IMR-90 (cell line): ENCODE measurements at regions not wholly inside any gene's neighbourhood (a gene's known extent, or its start where the extent isn't known, plus 50 kb on each side); places are given as distances from the start of the nearest gene placed in this dataset.

Experiments
- ATAC-seq: fragments of 200-7000 bp; cut with Tn5 transposase; 2 replicates; pipeline ENCODE4 v1.9.1; 2020; ENCODE audit warnings: low read depth, mild to moderate bottlenecking, moderate library complexity
- BruUV-seq: library from RNA; stranded (reverse); fragments of 400-500 nt; replicated peaks from 2 replicates; lab custom pipeline; 2021; lab: Mats Ljungman, UMichigan
- CTCF ChIA-PET: fragments of 300-600 bp; formaldehyde crosslinking; extraction: SDS; loops from one replicate; lab custom pipeline; 2021; ENCODE audit warnings: antibody characterized with exemption; lab: Yijun Ruan, JAX
- POLR2A ChIA-PET: fragments of 300-600 bp; sonication (Branson Sonifier 250); formaldehyde crosslinking; loops from one replicate; lab custom pipeline; 2022; ENCODE audit warnings: antibody characterized with exemption; ENCODE audit not compliant: unreplicated experiment; lab: Charles Lee
- DNase-seq: peaks from one replicate; pipeline ENCODE4 v3.0.0; 2013
- H2AFZ ChIP-seq: replicated peaks from 2 replicates; pipeline ENCODE3; 2013; ENCODE audit warnings: low read length, mild to moderate bottlenecking; ENCODE audit not compliant: poor library complexity
- H2AK5ac ChIP-seq: 2 replicates; pipeline ENCODE4 v1.6.1; 2013; ENCODE audit warnings: low read depth, low read length, inconsistent platforms
- H2AK9ac ChIP-seq: replicated peaks from 2 replicates; pipeline ENCODE3; 2013; ENCODE audit warnings: mild to moderate bottlenecking, low read depth, low read length, moderate library complexity; ENCODE audit not compliant: poor library complexity
- H2BK120ac ChIP-seq: 2 replicates; pipeline ENCODE4 v1.6.1; 2013; ENCODE audit warnings: low read depth, low read length, inconsistent platforms
- H2BK15ac ChIP-seq: 3 replicates; pipeline ENCODE4 v1.6.1; 2013; ENCODE audit warnings: low read depth, low read length, inconsistent platforms
- H2BK20ac ChIP-seq: 2 replicates; pipeline ENCODE4 v1.6.1; 2013; ENCODE audit warnings: low read depth, mild to moderate bottlenecking, inconsistent platforms, low read length, moderate library complexity
- H2BK5ac ChIP-seq: 2 replicates; pipeline ENCODE4 v1.6.1; 2013; ENCODE audit warnings: mild to moderate bottlenecking, low read depth, low read length, inconsistent platforms; ENCODE audit not compliant: poor library complexity, severe bottlenecking
- H3K14ac ChIP-seq: replicated peaks from 2 replicates; pipeline ENCODE4 v1.6.1; 2013; ENCODE audit warnings: low read depth, low read length, inconsistent platforms
- H3K18ac ChIP-seq: 2 replicates; pipeline ENCODE4 v1.6.1; 2013; ENCODE audit warnings: low read depth, low read length, control low read depth
- H3K23ac ChIP-seq: 2 replicates; pipeline ENCODE4 v1.6.1; 2013; ENCODE audit warnings: low read depth, low read length, inconsistent platforms
- H3K27ac ChIP-seq: 2 replicates; pipeline ENCODE4 v1.5.1; 2013; ENCODE audit warnings: mild to moderate bottlenecking, control low read depth, low read length; ENCODE audit not compliant: insufficient read depth
- H3K27me3 ChIP-seq: 2 replicates; pipeline ENCODE4 v1.6.1; 2013; ENCODE audit warnings: low read length; ENCODE audit not compliant: control insufficient read depth, insufficient read depth
- H3K36me3 ChIP-seq: 2 replicates; pipeline ENCODE4 v1.6.1; 2013; ENCODE audit warnings: low read length, mixed read lengths; ENCODE audit not compliant: control insufficient read depth, insufficient read depth
- H3K4ac ChIP-seq: 2 replicates; pipeline ENCODE4 v1.6.1; 2013; ENCODE audit warnings: low read depth, low read length, inconsistent platforms
- H3K4me1 ChIP-seq: 2 replicates; pipeline ENCODE4 v1.6.1; 2013; ENCODE audit warnings: low read length, mixed read lengths; ENCODE audit not compliant: control insufficient read depth, insufficient read depth
- H3K4me2 ChIP-seq: 2 replicates; pipeline ENCODE4 v1.6.1; 2013; ENCODE audit warnings: low read depth, mild to moderate bottlenecking, control low read depth, low read length, moderate library complexity
- H3K4me3 ChIP-seq: 2 replicates; pipeline ENCODE4 v1.5.1; 2013; ENCODE audit warnings: low read depth, mild to moderate bottlenecking, control low read depth, low read length, moderate library complexity; ENCODE audit not compliant: insufficient read depth
- H3K56ac ChIP-seq: 2 replicates; pipeline ENCODE4 v1.6.1; 2013; ENCODE audit warnings: low read length, inconsistent platforms; ENCODE audit not compliant: insufficient read depth; ENCODE audit errors: extremely low read depth
- H3K79me1 ChIP-seq, 2 experiments: 2 replicates each; pipeline ENCODE4 v1.6.1; 2013; ENCODE audit warnings: low read length in 2 of 2, inconsistent platforms in 1 of 2, low read depth in 1 of 2
- H3K9ac ChIP-seq: 2 replicates; pipeline ENCODE4 v1.6.1; 2013; ENCODE audit warnings: low read depth, low read length, control low read depth
- H3K9me1 ChIP-seq: 2 replicates; pipeline ENCODE4 v1.6.1; 2013; ENCODE audit warnings: low read length, inconsistent platforms; ENCODE audit not compliant: insufficient read depth
- H3K9me3 ChIP-seq: 2 replicates; pipeline ENCODE4 v1.6.1; 2013; ENCODE audit warnings: low read length; ENCODE audit not compliant: control insufficient read depth, insufficient read depth
- H4K20me1 ChIP-seq: 2 replicates; pipeline ENCODE4 v1.6.1; 2013; ENCODE audit warnings: low read length, inconsistent platforms; ENCODE audit not compliant: insufficient read depth
- H4K5ac ChIP-seq: 2 replicates; pipeline ENCODE4 v1.6.1; 2013; ENCODE audit warnings: mild to moderate bottlenecking, low read depth, low read length, control low read depth
- H4K8ac ChIP-seq, 2 experiments: 2 replicates each; pipeline ENCODE4 v1.6.1; 2013; ENCODE audit warnings: low read depth in 2 of 2, low read length in 2 of 2, control low read depth in 1 of 2, inconsistent platforms in 1 of 2
- H4K91ac ChIP-seq: 2 replicates; pipeline ENCODE4 v1.6.1; 2013; ENCODE audit warnings: low read depth, low read length, inconsistent platforms; ENCODE audit not compliant: insufficient read depth
- BHLHE40 ChIP-seq: fragments of 150-350 bp; IDR thresholded peaks from 2 replicates; pipeline ENCODE4 v1.6.1; 2016; ENCODE audit warnings: mild to moderate bottlenecking, low read depth, low read length
- CEBPB ChIP-seq: IDR thresholded peaks from 2 replicates; pipeline ENCODE4 v1.6.1; 2012; ENCODE audit warnings: low read depth, low read length, improper control_type of control experiment
- CHD1 ChIP-seq: IDR thresholded peaks from 2 replicates; pipeline ENCODE4 v1.6.1; 2012; ENCODE audit warnings: low read depth, low read length, improper control_type of control experiment
- ELK1 ChIP-seq: fragments of 150-350 bp; IDR thresholded peaks from 2 replicates; pipeline ENCODE4 v1.6.1; 2016; ENCODE audit warnings: low read depth, mild to moderate bottlenecking, low read length, moderate library complexity, borderline replicate concordance
- FOS ChIP-seq: fragments of 150-350 bp; IDR thresholded peaks from 2 replicates; pipeline ENCODE4 v1.6.1; 2016; ENCODE audit warnings: low read depth, low read length
- MAFK ChIP-seq: IDR thresholded peaks from 2 replicates; pipeline ENCODE4 v1.6.1; 2012; ENCODE audit warnings: low read depth, low read length, improper control_type of control experiment
- NFE2L2 ChIP-seq: fragments of 150-350 bp; IDR thresholded peaks from 2 replicates; pipeline ENCODE4 v1.6.1; 2016; ENCODE audit warnings: low read depth, mild to moderate bottlenecking, low read length
- POLR2A ChIP-seq: IDR thresholded peaks from 2 replicates; pipeline ENCODE4 v1.6.1; 2012; ENCODE audit warnings: mild to moderate bottlenecking, low read depth, low read length
- RAD21 ChIP-seq: IDR thresholded peaks from 2 replicates; pipeline ENCODE4 v1.6.1; 2012; ENCODE audit warnings: low read length, improper control_type of control experiment
- RCOR1 ChIP-seq: IDR thresholded peaks from 2 replicates; pipeline ENCODE4 v1.6.1; 2012; ENCODE audit warnings: mild to moderate bottlenecking, low read length, improper control_type of control experiment; ENCODE audit not compliant: insufficient replicate concordance
- SMC3 ChIP-seq: fragments of 150-350 bp; IDR thresholded peaks from 2 replicates; pipeline ENCODE4 v1.6.1; 2016; ENCODE audit warnings: low read depth, mild to moderate bottlenecking, antibody characterized with exemption, low read length, moderate library complexity
- USF2 ChIP-seq: fragments of 150-350 bp; IDR thresholded peaks from 2 replicates; pipeline ENCODE4 v1.6.1; 2017; ENCODE audit warnings: mild to moderate bottlenecking, antibody characterized with exemption, low read length, low read depth
- WGBS, 2 experiments: methylation state at CpG; one replicate each; pipeline versions ENCODE4 v1.1.5 to v1.1.7; 2013; ENCODE audit warnings: missing lambda C conversion rate in 2 of 2; ENCODE audit not compliant: insufficient read length in 1 of 2; ENCODE audit errors: extremely low coverage in 2 of 2; 5-methylcytosine and 5-hydroxymethylcytosine counted together
- dilution Hi-C: fragments of 300-500 bp; cut with HindIII; formaldehyde crosslinking; loops from one replicate; pipeline ENCODE4 v1.14.3; 2018; ENCODE audit warnings: low sequenced_read_pairs; ENCODE audit not compliant: unreplicated experiment
- in situ Hi-C: fragments of 300-500 bp; cut with MboI; formaldehyde crosslinking; loops from 3 replicates; pipeline ENCODE4 v1.14.3; 2019; ENCODE audit warnings: low sequenced_read_pairs, inconsistent platforms, mixed read lengths
- intact Hi-C: fragments of 100-400 bp; cut with micrococcal nuclease; formaldehyde crosslinking; loops from 2 replicates; pipeline ENCODE4 v1.10.0; 2022

GRCh38 chr14:35949920-35950513, 123.9 kb downstream of the BRMS1L start:
- Histone ChIP-seq H2BK120ac (no peak overlapping the region), H3K23ac (no peak overlapping the region), H4K8ac (no peak overlapping the region), H3K14ac (no peak overlapping the region), H3K9me1 (no peaks in the 10 kb centered on the region), H3K27me3 (peaks cover 1% of the 10 kb centered on the region; the same call in 1 of the 2 replicates), H3K56ac (no peak overlapping the region), H2BK15ac (no peak overlapping the region), H3K18ac (no peak overlapping the region), H2AK9ac (no peak overlapping the region), H4K91ac (no peak overlapping the region), H4K5ac (no peak overlapping the region), H3K4me1 (no peaks in the 10 kb centered on the region), H3K27ac (no peak overlapping the region), H3K36me3 (no peaks in the 10 kb centered on the region), H3K9me3 (no peaks in the 10 kb centered on the region), H2AFZ (no peak overlapping the region), H3K4ac (no peak overlapping the region), H2BK20ac (no peak overlapping the region), H3K4me3 (no peak overlapping the region), H4K20me1 (no peaks in the 10 kb centered on the region), H2BK5ac (no peak overlapping the region), H2AK5ac (no peak overlapping the region), H3K79me1 (no peaks in the 10 kb centered on the region), H3K9ac (no peak overlapping the region), H3K4me2 (no peak overlapping the region)
- ATAC-seq = no peak
- ChIA-PET CTCF (no interaction called here), POLR2A (no interaction called here)
- in situ Hi-C loops (no loop called here), intact Hi-C loops (no loop called here), dilution Hi-C loops (no loop called here)
- BruUV-seq = no TSS peak
- no CpG with 5 or more reads among the region's 1 CpG for WGBS, 2 experiments
- no peak for DNase-seq
- TF ChIP-seq NFE2L2 = no peak
- TF ChIP-seq FOS = no peak
- TF ChIP-seq BHLHE40 = no peak
- no peak for TF ChIP-seq CEBPB
- no peak for TF ChIP-seq ELK1
- no peak for TF ChIP-seq POLR2A
- TF ChIP-seq CHD1 = no peak
- TF ChIP-seq RCOR1 = no peak
- no peak for TF ChIP-seq SMC3
- TF ChIP-seq MAFK = no peak
- TF ChIP-seq USF2 = no peak
- no peak for TF ChIP-seq RAD21
